Endometrium (tissue), 2 donors: ENCODE measurements at regions not wholly inside any gene's neighbourhood (a gene's known extent, or its start where the extent isn't known, plus 50 kb on each side); places are given as distances from the start of the nearest gene placed in this dataset.
"Not testable (repeated sequence)": the region's sequence is repeated elsewhere in the genome, so short reads cannot be mapped to it uniquely, and the experiment has no call there.

Experiments
- FAIRE-seq: peaks from 2 replicates; lab custom pipeline; 2012; peaks lifted over from hg19 to GRCh38; lab: Jason Lieb, UNC
- donor health status: control.
- donor health status: control.

DNA sequence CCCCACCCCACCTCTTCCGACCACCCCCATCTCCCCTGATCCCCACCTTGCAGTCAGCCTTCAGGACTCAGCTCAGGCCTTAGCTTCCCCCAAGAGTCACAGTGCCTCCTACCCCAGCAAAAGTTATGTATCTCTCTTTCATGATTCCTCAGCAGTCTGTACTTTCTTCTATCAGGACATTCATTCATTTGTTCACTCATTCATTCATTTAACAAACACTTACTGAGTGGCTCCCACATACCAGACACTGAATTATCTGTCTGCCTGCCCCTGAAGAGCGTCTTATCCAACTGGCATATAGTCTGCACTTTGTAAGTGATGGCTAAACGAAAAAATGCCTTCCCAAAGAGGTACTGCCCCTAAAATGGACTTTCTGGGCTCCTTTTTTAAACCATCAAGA, 114.4 kb upstream of the SLC35F3 start:
- no peak for FAIRE-seq

DNA sequence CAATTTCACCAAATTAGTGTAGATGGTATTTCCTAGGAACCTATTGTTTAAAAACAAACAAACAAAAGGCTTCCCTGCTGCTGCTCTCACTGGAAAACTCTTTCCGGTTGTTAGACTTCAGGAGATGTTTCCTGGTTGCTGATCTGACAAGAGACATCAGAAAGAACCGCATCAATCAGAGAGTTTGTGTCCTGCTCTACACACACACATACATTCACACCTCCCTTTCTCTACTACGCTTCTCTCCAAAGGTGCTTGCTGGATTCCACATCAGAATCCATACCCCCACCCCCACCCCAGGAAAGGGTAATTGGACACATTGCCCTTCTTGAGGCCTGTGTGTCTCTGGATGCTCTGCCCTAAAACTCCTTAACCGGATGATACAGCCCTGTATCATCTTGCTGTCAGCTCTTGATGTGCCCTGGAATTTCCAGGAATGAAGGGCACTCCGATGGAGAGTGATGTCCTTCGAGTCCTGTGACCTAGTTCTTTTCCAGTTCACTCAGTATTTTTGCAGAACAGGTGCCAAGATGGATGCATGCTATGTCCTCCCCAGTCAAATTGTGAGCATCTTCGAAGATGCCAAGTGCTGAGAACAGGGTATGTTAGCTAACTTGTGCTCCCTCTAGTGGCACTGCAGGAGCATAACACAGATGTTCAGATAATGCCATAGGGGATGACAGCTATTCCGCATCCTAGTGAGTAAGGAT, 113.7 kb upstream of the SLC35F3 start:
- FAIRE-seq: peak; percentile 75

DNA sequence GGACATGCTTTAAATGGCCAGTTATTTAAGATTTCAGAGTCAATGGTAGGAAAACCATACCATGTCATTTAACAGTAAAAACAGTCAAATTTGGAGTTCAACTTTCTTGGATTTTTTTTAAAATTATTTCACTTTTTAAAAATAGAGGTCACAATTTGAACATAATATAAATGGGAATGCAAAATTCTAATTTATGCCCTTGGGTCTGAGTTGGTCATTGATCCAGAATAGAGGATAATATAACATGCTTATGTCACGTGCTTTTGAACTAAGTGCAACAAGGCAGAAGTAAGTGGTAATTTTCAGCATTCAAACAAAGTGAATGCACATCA, 113.1 kb upstream of the SLC35F3 start:
- FAIRE-seq: no peak

DNA sequence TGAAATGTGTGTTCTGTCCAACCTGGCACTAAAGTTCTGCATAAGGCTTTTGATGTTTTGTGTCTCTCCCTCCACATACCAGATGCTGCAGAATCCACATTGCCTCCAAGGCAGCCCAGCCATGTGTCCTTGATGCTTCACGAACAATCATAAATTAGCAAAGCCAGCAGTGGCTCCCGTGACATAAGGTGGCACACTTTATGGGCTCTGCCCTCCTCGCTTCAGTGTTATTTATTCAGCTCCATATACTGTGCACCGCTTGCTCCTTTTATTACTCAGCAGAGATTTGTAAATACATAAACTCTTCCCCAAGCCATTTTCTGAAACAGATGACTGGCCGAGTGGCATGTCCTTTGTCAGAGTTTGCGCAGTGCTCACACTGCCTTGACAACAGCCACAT, 112.8 kb upstream of the SLC35F3 start:
- FAIRE-seq: no peak

DNA sequence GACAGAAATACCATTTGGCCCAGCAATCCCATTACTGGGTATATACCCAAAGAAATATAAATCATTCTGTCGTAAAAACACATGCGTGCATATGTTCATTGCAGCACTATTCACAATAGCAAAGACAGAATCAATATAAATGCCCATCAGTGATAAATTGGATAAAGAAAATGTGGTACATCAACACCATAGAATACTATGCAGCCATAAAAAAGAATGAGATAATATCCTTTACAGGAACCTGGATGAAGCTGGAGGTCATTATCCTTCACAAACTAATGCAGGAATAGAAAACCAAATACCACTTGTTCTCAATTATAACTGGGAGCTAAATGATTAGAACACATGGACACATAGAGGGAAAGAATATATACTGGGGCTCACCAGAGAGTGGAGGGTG, 109.6 kb upstream of the SLC35F3 start:
- no peak for FAIRE-seq

DNA sequence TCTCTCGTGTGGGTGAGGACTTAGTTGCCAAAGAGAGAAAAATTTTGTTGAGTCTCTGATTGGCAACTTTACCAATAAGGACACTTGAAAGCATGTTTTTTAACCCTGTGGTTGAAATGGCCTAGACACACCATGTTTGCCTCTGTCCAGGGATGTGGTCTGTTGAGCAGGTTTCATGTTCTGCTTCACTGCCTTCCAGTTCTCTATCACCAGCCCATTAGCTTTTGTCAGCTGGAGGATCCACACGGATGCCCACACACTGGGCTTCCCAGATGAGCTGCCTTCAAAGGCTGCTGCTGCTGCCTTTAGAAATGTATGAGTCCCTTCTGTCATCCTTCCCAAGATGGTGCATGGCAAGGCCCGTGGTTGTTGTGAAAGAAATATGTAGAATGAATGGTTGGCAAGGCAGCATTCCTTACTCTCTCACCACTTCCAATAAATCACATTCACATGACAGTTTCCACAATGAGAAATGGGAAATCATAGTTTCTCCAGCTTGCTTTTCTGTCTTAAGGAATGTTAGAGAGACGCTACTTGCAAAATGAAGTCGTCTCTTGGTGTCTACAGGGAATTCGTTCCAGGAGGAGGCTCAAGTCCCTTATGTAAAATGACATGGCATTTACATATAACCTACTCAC, 108.2 kb upstream of the SLC35F3 start:
- FAIRE-seq: no peak

DNA sequence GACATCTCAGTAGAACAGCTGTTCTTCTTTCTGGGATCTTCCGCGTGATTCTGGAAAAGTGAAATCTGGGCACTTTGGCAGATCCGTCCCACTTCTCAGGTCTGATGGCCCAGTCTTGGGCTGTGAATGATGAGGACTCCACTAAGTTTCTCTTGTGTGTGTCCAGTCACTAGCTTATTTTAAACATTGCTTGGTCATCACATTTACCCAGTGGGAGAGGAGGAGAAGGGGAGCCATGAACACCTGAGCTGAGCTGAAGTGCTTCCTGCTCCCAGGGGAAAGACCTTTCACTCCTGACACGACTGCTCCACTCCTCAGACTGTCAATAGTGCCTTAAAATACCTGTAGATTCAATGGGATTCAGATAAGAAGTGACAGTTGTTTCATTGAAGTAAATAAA, 101.9 kb upstream of the SLC35F3 start:
- no peak for FAIRE-seq

DNA sequence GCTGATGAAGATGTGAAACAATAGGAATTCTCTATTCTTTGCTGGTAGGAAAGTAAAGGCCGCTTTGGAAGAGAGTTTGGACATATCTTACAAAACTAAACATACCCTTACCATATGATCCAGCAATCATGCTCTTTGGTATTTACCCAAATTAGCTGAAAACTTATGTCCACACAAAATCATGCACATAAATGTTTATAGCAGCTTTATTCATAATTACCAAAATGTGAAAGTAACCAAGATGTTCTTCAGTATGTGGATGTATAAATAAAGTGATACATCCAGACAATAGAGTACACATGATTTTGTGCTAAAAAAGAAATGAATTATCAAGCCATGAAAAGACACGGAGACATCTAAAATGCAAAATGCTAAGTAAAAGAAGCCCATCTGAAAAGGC, 98.7 kb upstream of the SLC35F3 start:
- FAIRE-seq: no peak

DNA sequence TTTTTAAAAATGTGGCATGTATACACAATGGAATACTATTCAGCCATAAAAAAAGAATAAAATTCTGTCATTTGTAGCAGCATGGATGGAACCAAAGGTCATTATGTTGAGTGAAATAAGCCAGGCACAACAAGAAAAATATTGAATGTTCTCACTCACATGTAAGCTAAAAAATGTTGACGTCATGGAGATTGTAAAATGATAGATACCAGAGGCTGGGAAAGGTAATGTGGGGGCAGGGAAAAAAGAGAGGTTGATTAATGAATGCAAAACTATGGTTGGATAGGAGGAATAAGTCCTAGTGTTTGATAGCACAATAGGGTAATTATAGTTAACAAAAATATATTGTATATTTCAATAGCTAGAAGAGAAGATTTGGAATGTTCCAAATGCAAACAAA, 89.1 kb upstream of the SLC35F3 start:
- FAIRE-seq: no peak

DNA sequence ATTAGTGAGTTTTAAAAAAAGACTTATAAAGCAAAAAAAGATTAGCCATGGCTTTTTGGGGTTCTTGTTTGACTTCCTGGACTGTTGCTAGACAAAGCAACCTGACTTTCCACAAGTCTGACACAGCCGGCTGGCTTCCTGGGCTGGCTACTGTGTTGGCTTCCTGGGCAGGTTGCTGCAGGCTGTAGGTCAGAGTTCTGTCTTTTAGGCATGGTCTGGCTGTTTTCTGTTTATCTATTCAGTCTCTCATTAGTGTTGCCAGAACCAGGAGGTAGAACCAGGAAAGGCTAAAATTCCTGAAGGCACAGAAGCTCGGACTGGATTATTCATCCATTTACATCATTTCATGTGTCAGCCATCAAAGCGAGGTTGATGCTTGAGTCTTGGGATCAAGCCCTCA, 88.6 kb upstream of the SLC35F3 start:
- no peak for FAIRE-seq

DNA sequence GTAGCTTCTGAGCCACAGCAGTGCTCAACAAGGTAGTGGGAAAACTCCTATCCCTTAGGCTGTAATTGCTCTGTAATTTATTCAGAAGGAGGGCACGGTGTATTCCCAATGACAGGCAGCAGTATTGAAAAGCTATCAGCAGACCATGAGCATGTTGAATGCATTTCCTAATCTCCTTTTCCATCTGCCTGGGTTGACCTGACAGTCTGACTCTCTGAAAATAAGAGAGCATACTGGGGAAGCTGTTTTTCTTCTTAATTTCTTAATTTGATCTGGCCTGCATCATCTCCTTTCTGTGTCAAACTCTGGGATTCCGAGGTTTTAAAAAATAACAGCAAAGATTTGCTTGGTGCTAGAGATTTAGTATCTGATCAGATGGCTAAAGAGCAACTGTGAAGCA, 88.1 kb upstream of the SLC35F3 start:
- FAIRE-seq: no peak

DNA sequence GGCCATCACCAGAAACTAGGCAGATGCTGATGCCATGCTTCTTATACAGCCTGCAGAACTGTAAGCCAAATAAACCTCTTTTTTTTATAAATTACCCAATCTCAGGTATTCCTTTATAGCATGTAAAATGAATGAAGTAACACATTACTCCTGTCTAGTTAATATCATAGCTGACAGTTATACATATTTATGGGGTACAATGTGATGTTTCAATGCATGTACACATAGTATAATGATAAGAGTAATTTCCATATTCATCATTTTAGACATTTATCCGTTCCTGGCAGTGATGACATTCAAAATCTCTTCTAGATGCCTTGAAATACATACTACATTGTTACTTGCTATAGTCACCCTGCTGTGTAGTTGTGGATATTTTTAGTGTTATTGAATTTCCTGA, 85.4 kb upstream of the SLC35F3 start:
- FAIRE-seq: no peak

DNA sequence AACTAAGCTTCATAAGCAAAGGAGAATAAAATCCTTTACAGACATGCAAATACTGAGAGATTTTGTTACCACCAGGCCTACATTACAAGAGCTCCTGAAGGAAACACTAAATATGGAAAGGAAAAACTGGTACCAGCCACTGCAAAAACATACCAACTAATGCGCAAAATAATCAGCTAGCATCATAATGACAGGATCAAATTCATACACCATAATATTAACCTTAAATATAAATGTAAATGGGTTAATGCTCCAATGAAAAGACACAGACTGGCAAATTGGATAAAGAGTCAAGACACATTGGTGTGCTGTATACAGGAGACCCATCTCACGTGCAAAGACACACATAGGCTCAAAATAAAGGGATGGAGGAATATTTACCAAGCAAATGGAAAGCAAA, 80.3 kb upstream of the SLC35F3 start:
- not testable (repeated sequence) for FAIRE-seq

DNA sequence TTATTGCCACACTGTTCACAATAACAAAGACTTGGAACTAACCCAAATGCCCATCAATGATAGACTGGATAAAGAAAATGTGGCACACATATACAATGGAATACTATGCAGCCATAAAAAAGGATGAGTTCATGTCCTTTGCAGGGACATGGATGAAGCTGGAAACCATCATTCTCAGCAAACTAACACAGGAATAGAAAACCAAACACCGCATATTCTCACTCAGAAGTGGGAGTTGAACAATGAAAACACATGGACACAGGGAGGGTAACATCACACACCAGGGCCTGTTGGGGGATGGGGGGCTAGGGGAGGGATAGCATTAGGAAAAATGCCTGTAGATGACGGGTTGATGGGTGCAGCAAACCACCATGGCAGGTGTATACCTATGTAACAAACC, 76.5 kb upstream of the SLC35F3 start:
- FAIRE-seq: not testable (repeated sequence)

DNA sequence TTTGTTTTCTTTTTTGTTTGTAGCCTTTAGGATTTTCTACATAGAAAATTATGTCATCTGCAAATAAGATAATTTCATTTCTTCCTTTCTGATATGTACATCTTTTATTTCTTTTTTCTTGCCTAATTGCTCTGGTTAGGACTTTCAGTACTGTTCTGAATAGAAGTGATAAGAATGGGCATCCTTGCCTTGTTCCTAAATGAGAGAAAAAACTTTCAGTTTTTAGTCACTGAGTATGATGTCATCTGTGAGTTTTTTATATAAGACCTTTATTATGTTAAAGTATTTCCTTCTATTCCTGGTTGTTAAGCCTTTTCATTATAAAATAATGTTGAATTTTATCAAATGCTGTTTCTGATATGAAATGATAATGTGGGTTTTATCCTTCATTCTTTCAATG, 76.0 kb upstream of the SLC35F3 start:
- FAIRE-seq: no peak

DNA sequence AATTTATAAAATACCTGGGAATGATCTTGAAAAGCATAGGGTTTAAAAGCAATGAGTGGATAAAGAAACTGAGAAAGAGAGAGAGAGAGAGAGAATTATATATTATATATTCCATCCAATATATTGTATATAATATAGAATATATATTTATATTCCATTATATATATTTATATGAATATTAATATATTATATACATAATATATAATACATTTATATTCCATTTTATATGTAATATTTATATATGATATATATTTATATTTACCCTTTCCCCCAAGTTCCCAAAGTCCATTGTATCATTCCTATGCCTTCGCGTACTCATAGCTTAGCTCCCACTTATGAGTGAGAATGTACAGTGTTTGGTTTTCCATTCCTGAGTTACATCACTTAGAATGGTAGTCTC, 69.9 kb upstream of the SLC35F3 start:
- FAIRE-seq: peak; percentile 15

DNA sequence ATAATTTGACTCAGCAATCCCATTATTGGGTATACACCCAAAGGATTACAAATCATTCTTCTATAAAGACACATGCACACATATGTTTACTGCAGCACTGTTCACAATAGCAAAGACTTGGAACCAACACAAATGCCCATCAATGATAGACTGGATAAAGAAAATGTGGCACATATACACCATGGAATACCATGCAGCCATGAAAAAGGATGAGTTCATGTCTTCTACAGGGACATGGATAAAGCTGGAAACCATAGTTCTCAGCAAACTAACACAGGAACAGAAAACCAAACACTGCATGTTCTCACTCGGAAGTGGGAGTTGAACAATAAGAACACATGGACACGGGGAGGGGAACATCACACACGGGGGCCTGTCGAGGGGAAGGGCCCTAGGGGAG, 66.3 kb upstream of the SLC35F3 start:
- not testable (repeated sequence) for FAIRE-seq

DNA sequence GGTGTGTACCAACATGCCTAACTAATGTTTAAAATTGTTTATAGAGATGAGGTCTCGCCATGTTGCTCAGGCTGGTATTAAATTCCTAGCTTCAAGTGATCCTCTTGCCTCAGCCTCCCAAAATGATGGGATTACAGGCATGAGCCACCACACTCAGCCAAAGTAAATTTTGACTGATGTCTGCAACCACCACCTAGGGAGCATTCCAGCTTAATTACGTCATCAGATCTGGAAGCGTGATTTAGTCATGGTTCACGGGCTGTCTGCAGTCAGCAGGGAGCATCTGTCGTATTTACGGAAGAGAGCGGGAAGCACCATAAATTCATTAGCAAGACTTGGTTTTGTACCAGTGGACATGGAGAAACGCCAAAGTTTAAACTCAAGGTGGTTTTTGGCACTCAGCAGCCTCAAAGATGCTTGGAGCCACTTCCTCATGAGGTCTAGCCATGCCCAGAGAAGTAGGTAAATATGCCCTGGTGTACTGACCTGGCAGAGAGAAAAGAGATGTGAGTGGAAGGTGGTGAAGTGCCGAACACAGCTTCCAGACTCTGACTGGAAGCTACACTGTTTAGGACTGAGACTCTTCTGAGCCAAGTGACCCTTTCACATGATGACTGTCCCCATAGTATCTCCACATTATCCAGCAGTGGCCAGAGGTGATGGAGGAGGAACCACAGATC, 60.8 kb upstream of the SLC35F3 start:
- FAIRE-seq: no peak

DNA sequence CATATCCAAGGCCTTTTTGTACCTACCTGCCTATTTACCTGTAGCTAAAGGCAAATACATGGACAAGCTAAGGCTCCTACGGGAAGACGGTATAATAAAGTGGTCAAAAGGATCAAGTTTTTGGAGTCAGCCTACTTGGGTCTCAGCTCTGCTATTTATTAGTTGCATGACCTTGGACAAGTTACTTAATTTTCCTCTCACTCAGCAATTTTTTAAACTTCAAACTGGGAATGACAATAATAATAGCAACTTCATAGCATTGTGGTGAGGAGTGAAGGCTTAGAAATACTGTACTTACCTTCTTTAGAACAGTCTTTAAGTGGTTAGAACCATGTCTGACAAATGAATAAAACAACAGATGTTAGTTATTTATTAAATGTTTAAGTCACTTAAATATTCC, 60.2 kb upstream of the SLC35F3 start:
- FAIRE-seq: no peak

DNA sequence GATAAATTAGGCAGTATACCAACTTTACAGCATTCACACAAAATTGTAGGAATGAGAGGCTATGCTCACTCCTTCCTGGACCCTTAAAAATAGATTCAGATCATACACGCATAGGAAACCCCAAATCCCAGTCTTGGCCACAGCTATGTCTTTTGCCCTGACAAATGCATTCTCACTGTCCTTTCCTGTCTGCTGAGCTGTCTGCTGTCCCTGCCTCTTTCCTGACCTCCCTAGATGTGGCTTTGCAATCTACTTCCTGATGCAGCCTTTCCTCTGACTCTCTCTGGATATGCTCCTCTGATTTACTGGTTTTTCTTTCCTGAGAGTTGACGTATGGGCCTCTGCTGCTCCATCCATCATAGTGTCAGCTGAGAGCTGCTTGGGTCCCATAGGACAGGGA, 59.8 kb upstream of the SLC35F3 start:
- FAIRE-seq: no peak
